Activated B cell treated with CpG ODN at 0.5 μM for 24 hours (primary cell): ENCODE measurements at regions not wholly inside any gene's neighbourhood (a gene's known extent, or its start where the extent isn't known, plus 50 kb on each side); places are given as distances from the start of the nearest gene placed in this dataset.

Source experiments
- ATAC-seq: fragments of 200-7000 bp; cut with Tn5 transposase; one replicate; pipeline ENCODE4 v1.10.0; 2021; ENCODE audit warnings: low read depth, mild to moderate bottlenecking, moderate library complexity
- CTCF ChIA-PET: fragments of 350-600 bp; sonication (Branson Sonifier 250); formaldehyde crosslinking; loops from one replicate; lab custom pipeline; 2021; ENCODE audit warnings: antibody characterized with exemption; lab: Charles Lee
- POLR2A ChIA-PET: fragments of 350-600 bp; sonication (Branson Sonifier 250); formaldehyde crosslinking; loops from one replicate; lab custom pipeline; 2021; ENCODE audit warnings: antibody characterized with exemption; lab: Charles Lee
- DNase-seq: peaks from one replicate; pipeline ENCODE4 v3.0.0; 2022
- H3K27ac Mint-ChIP-seq: one replicate; pipeline ENCODE4 v1.8.0; 2020; ENCODE audit warnings: mixed read lengths
- H3K27me3 Mint-ChIP-seq: one replicate; pipeline ENCODE4 v1.8.0; 2021; ENCODE audit warnings: mixed read lengths
- H3K36me3 Mint-ChIP-seq: one replicate; pipeline ENCODE4 v1.8.0; 2021; ENCODE audit warnings: low read depth, mixed read lengths
- H3K4me1 Mint-ChIP-seq: one replicate; pipeline ENCODE4 v1.8.0; 2021; ENCODE audit warnings: mixed read lengths
- H3K4me3 Mint-ChIP-seq: one replicate; pipeline ENCODE4 v1.8.0; 2020; ENCODE audit warnings: mild to moderate bottlenecking, mixed read lengths
- H3K9me3 Mint-ChIP-seq: one replicate; pipeline ENCODE4 v1.8.0; 2020; ENCODE audit warnings: mixed read lengths
- intact Hi-C: fragments of 100-400 bp; cut with micrococcal nuclease; formaldehyde crosslinking; loops from one replicate; pipeline ENCODE4 v1.15.1; 2024
- TF ChIP-seq, protein P1 (sequence below): fragments of 200-600 bp; IDR thresholded peaks from one replicate; pipeline ENCODE4 v1.8.0; 2022; ENCODE audit warnings: antibody characterized with exemption, mild to moderate bottlenecking

GRCh38 chr10:10178476-10178875 lies 839.2 kb upstream of the CELF2 start:
- no peaks in the 10 kb centered on the region for H3K36me3 Mint-ChIP-seq
- intact Hi-C loops = no loop called here
- H3K4me1 Mint-ChIP-seq = no peaks in the 10 kb centered on the region
- TF ChIP-seq, protein P1, sequence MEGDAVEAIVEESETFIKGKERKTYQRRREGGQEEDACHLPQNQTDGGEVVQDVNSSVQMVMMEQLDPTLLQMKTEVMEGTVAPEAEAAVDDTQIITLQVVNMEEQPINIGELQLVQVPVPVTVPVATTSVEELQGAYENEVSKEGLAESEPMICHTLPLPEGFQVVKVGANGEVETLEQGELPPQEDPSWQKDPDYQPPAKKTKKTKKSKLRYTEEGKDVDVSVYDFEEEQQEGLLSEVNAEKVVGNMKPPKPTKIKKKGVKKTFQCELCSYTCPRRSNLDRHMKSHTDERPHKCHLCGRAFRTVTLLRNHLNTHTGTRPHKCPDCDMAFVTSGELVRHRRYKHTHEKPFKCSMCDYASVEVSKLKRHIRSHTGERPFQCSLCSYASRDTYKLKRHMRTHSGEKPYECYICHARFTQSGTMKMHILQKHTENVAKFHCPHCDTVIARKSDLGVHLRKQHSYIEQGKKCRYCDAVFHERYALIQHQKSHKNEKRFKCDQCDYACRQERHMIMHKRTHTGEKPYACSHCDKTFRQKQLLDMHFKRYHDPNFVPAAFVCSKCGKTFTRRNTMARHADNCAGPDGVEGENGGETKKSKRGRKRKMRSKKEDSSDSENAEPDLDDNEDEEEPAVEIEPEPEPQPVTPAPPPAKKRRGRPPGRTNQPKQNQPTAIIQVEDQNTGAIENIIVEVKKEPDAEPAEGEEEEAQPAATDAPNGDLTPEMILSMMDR = no peak
- H3K4me3 Mint-ChIP-seq = no peak overlapping the region
- DNase-seq = no peak
- CTCF ChIA-PET = no interaction called here
- H3K27me3 Mint-ChIP-seq = no peaks in the 10 kb centered on the region
- H3K9me3 Mint-ChIP-seq = peaks cover 4% of the 10 kb centered on the region
- POLR2A ChIA-PET = no interaction called here
- no peak for ATAC-seq
- H3K27ac Mint-ChIP-seq = no peak overlapping the region

- H3K4me3 Mint-ChIP-seq = no peak overlapping the region
- ATAC-seq (no peak), DNase-seq (no peak)
- H3K36me3 Mint-ChIP-seq = no peaks in the 10 kb centered on the region
- H3K27me3 Mint-ChIP-seq = no peaks in the 10 kb centered on the region
- no peaks in the 10 kb centered on the region for H3K4me1 Mint-ChIP-seq
- TF ChIP-seq, protein P1 = no peak
- CTCF ChIA-PET = no interaction called here
- no peak overlapping the region for H3K27ac Mint-ChIP-seq
- intact Hi-C loops = no loop called here
- no peaks in the 10 kb centered on the region for H3K9me3 Mint-ChIP-seq
- POLR2A ChIA-PET = no interaction called here
Measured at GRCh38 chr10:10193848-10194247, 823.8 kb upstream of the CELF2 start.

DNA sequence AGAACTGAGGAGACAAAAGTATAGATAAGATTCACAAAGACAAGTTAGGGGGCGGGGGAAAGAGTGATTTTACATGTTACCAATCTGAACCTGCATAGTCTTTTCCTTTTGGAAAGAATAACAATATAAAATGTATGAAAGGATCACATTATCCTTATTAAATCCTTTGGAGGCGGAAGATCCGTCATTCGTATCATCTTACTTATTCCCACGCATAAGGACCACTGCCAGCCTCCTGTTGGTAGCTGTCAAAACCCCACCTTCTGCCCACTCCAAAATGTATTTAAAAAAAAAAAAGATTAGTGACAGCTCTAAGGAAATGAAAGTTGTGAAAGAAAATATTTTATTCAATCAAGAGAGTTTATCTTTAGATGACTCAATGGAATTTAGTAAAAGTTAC lies 821.0 kb upstream of the CELF2 start:
- intact Hi-C loops = no loop called here
- Mint-ChIP-seq H3K4me1 (no peaks in the 10 kb centered on the region), H3K27ac (no peak overlapping the region), H3K9me3 (no peaks in the 10 kb centered on the region), H3K4me3 (no peak overlapping the region), H3K36me3 (no peaks in the 10 kb centered on the region), H3K27me3 (no peaks in the 10 kb centered on the region)
- ChIA-PET POLR2A (no interaction called here), CTCF (no interaction called here)
- TF ChIP-seq, protein P1 = no peak
- no peak for ATAC-seq
- DNase-seq = no peak

DNA sequence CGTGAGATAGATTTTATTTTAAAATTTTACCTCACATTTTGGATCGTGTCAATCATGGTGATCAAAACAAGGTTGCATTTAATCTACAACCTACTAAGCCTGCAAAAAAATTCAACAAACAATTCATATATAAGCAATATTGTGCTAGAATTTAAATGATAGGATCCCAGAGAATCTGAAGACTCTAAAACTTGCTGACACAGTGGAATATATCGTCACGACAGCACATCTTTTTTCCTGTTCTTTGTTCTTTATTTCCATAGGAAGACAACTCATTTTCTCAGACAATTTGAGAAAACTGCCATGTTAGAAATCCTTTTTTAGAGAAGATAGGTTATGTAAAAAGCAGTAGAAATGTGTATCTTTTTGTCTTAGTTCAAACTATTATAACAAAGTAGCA lies 820.2 kb upstream of the CELF2 start:
- ChIA-PET CTCF (no interaction called here), POLR2A (no interaction called here)
- no peaks in the 10 kb centered on the region for H3K36me3 Mint-ChIP-seq
- no peak overlapping the region for H3K4me3 Mint-ChIP-seq
- no peak for DNase-seq
- ATAC-seq = no peak
- TF ChIP-seq, protein P1 = no peak
- no peaks in the 10 kb centered on the region for H3K9me3 Mint-ChIP-seq
- no peaks in the 10 kb centered on the region for H3K4me1 Mint-ChIP-seq
- intact Hi-C loops = no loop called here
- H3K27ac Mint-ChIP-seq = no peak overlapping the region
- H3K27me3 Mint-ChIP-seq = no peaks in the 10 kb centered on the region

- Mint-ChIP-seq H3K36me3 (no peaks in the 10 kb centered on the region), H3K9me3 (peaks cover 3% of the 10 kb centered on the region), H3K27ac (no peak overlapping the region), H3K27me3 (no peaks in the 10 kb centered on the region), H3K4me3 (no peak overlapping the region), H3K4me1 (no peaks in the 10 kb centered on the region)
- ChIA-PET POLR2A (no interaction called here), CTCF (no interaction called here)
- intact Hi-C loops = no loop called here
- TF ChIP-seq, protein P1 = no peak
- DNase-seq (no peak), ATAC-seq (no peak)
Measured at GRCh38 chr10:10198363-10198762, 819.3 kb upstream of the CELF2 start.
